ENCODE measurements at regions not wholly inside any gene's neighbourhood (a gene's known extent, or its start where the extent isn't known, plus 50 kb on each side); places are given as distances from the start of the nearest gene placed in this dataset.

DNA sequence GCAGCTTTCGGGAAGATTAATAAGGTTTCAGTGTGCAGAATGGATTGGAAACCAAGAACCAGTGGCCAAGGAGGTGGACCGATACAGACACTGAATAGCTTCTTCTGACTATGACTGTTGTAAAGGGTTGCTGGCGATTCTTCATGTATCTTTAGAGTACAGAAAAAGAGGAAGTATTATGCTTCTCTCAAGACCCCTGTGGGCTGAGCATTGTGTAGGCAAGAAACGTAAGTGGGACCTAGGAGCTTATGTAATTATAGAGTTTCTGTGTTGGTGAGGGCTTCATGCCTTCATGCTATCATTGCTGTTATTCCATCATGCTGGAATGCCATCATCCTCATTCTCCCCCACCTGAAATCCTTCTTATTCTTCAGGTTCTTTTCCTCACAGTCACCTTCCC is 105.4 kb upstream of the AKIRIN2 start:
- DNase-seq (ENCODE audit: insufficient read length, low spot score), result no peak
- TF ChIP-seq POLR2A (IDR thresholded peaks at IDR 0.05; ENCODE audit: low read depth, low read length), result no peak

DNA sequence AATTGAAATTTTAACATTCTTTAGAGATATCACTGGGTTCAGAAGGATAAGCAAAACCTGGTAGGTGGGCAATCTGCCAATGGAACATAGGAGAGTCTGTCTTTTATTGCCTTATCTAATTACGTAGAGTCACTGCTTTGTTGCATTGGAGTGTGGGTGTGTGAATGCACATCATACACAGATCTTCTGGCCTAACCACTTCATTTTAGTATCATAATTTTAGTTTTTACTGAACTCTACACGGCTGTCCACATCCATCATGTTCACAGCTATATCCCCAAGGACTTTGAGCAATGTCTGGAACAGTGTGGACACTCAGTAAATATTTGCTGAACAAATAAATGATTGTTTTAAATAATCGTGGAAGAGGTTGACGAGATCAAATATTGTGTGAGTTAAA is 104.6 kb upstream of the AKIRIN2 start:
- no peak for DNase-seq (ENCODE audit: insufficient read length, low spot score)
- no peak for FAIRE-seq
- TF ChIP-seq POLR2A (IDR thresholded peaks at IDR 0.05; ENCODE audit: low read depth, low read length), result no peak

More for the DNA sequence above, 105.4 kb upstream of the AKIRIN2 start:
- FAIRE-seq, result no peak

DNA sequence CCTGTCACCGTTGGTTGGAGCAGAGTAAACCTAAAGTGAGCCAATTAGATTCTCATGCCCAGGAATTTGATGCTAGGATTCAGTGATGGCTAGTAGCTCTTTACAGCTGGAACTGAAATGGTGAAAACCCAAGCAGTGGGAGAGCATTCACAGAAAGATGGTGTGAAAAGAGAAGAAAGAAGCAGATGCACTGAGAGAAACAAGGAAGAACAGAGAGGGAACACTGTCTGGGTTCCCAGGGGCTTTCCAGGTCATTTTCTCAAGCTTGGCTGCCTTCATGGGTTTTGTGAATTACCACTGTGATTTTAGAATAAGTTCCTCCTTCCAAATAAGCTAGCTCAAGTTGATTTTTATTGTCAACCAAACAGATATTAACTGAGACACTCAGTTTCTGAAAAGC is 104.1 kb upstream of the AKIRIN2 start:
- FAIRE-seq (no peak), DNase-seq (ENCODE audit: insufficient read length, low spot score) (no peak)
- TF ChIP-seq POLR2A (IDR thresholded peaks at IDR 0.05; ENCODE audit: low read depth, low read length), result no peak

DNA sequence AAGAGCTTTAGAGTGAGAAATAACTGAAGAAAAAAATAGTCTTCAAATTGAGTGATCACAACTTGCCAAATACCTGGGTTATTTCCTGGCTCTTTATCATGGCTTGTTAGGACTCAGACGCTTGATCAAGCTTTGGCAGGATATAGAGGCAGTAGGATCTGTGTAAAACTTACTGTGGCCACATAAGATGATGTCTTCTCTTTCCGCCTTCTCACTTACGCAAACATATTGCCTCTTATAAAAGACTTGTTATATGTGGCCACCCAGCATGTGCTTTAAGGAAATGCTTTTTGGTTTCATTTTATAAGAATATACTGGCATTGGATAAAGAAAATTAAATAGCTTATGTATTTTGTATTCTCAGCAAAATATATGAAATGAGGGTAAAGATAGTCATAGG is 101.8 kb upstream of the AKIRIN2 start:
- FAIRE-seq, result no peak

DNA sequence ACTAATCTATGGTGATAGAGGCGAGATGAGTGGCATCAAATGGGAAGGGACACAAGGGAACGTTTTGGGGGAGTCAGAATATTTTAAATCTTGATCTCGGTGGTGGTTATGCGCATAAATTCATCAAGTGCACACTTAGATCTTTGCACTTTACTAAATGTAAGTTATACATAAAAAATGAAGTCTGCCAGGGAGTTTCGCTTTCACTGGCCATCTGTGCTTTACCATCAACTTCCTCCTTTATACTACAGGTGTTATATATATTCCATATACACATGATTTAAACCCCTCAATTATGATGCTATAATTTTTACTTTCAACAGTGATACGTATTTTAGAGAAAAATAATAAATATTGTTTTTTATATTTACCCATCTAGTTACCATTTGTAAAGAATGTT is 97.6 kb upstream of the AKIRIN2 start:
- DNase-seq (ENCODE audit: insufficient read length, low spot score) (no peak), FAIRE-seq (no peak)
- no peak for TF ChIP-seq POLR2A (IDR thresholded peaks at IDR 0.05; ENCODE audit: low read depth, low read length)

More for the DNA sequence above, 101.8 kb upstream of the AKIRIN2 start:
- TF ChIP-seq POLR2A (IDR thresholded peaks at IDR 0.05; ENCODE audit: low read depth, low read length), result no peak
- DNase-seq (ENCODE audit: insufficient read length, low spot score), result no peak

DNA sequence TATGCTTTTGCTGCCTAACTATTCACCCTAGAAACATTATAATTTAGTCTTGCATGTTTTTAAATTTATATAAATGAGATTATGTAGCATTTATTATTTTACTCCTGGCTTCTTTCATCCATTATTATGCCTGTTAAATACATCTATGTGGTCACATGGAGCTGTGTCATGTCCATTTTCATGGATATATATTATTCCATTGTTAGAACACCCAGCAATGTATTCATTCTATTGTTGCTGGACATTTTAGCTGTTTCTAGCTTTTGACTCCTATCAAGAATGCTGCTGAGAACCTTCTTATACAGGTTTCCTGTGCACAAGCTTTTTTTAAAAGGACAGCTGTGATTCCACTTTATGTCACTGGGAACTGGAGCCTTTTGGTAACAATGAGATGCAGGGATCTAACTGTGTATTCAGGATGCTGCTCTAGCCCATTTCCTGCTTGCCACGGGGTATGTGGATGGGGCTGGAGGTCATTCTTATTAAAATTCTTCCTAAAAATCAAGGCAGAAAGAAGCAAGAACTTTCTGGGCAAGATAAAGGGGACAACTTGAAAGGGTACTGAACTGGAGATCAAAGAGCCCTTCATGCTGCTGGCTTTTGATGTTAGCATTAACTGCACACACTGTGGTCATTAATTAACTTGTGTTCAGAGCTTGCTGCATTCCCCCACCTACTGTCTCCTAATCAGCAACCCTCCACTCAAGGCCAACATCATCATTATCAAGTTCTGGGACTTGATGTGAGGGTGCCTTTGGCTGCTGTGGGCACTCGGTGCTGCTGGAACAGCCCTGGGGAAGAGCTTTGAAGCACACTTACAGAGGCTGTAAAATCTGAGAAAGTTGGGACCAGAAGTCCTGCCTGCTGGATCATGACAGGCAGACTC is 96.6 kb upstream of the AKIRIN2 start:
- TF ChIP-seq POLR2A (IDR thresholded peaks at IDR 0.05; ENCODE audit: low read depth, low read length), result no peak
- no peak for DNase-seq (ENCODE audit: insufficient read length, low spot score)
- no peak for FAIRE-seq

DNA sequence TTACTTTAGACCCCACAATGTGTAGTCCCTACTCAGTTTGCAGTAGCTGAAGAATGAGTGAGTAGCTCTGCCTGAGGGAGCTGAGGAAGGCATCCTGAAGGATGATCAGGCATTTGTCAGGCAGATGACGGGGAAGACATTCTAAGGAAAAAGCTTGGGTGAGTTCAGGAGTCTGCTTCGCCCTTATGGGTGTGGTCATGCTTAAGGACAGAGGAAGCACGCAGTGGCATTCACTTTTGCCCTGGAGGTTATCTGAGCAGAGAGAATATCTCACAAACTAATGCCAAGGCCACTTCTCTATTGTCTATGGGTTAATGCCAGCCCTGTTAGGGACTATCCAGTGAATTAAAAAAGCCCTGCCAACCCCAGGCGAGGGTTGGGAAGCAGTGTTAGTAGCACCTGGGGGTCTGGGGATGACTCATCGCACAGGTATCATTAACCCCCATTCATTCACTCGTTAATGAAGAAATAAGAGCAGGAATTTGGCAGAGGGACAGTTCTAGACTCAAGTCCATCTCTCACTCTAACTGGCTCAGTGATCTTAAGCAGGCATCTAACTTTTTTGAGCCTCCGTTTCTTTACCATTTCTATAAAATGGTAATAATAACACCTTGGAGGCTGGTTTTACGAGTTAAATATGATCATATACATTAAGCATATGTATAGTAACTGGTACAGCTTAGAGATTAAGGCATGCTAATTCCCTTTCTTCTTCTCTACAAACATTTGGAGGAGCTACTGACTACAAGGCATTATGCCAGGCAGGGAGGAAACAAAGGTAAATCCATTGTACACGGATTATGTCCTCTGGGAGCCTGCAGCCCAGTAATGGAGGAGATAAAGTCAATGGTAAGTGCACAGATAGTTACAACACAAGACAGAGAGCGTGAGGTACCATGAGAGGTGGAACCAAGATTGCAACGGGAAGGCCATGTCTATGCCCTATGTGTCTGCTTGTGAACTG is 93.2 kb upstream of the AKIRIN2 start:
- no peak for FAIRE-seq
- no peak for DNase-seq (ENCODE audit: insufficient read length, low spot score)
- no peak for TF ChIP-seq POLR2A (IDR thresholded peaks at IDR 0.05; ENCODE audit: low read depth, low read length)

DNA sequence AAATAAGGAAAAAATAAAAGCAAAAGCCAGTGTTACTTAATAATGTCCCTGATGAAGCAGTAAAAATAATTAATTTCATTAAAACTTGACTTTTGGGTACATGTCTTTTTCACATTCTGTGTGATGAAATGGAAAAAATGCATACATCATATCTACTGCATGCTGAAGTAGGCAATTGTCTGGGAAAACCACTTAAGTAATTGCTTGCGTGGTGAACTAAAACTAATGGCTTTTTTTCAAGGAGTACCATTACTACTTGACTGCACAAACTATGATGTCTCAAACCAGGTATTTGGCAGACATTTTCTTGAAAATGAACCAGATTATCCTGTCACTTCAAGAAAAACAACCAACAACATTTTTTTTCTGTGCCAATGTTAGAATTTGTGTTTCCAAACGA is 91.3 kb upstream of the AKIRIN2 start:
- FAIRE-seq (no peak), DNase-seq (ENCODE audit: insufficient read length, low spot score) (no peak)
- TF ChIP-seq POLR2A (IDR thresholded peaks at IDR 0.05; ENCODE audit: low read depth, low read length), result no peak

DNA sequence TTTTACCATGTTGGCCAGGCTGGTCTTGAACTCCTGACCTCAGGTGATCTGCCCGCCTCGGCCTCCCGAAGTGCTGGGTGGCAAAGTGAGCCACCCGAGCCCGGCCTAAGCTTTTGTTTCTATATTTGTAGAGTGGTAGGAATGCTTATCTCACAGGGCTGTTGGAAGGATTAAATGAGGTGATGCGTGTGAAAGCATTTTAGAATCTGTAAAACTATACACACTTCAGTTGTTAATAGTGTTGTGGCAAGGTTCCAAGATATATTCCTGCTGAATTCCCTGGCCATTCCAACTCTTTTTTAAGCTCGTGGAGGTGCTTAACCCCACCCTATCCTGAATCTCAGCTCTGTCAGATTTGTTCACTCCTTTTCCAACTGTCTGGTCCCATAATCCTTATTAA is 89.9 kb upstream of the AKIRIN2 start:
- FAIRE-seq, result no peak
- TF ChIP-seq POLR2A (IDR thresholded peaks at IDR 0.05; ENCODE audit: low read depth, low read length), result no peak
- no peak for DNase-seq (ENCODE audit: insufficient read length, low spot score)

DNA sequence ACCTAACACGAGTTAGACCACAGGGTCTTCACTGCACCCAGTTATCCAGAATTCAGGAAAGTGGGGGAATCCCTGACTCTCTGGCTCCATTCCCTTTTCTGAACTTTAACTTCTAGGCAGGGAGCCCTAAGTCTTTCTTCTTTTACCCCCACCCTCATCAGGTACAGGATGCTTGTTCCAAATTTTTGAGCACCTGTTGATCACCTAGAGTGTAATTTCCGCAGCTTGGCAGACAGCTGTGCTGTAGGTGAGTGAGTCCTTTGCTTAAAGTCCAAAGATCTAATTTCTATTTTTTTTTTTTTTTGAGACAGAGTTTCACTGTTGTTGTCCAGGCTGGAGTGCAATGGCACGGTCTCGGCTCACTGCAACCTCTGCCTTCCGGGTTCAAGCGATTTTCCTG is 89.5 kb upstream of the AKIRIN2 start:
- TF ChIP-seq POLR2A (IDR thresholded peaks at IDR 0.05; ENCODE audit: low read depth, low read length), result no peak
- DNase-seq (ENCODE audit: insufficient read length, low spot score) (no peak), FAIRE-seq (no peak)

DNA sequence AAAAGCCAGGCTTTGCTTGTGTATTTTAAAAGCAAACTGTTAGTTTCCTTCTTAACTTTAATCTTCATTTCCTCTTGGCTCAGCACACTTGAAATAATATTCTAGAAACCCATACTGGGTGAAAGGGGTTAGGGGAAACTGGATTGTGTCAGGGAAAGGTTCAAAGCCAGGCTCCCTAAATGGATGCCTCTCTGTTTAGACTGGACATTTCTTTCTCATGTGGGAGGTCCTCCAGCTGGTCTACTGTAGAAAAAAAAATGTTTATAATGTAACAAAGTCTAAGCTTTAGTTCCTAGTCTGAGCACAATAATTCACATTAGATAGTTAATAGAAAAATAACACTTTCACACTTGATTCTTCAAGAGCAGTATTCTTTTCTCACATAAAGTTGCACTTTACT is 89.0 kb upstream of the AKIRIN2 start:
- TF ChIP-seq POLR2A (IDR thresholded peaks at IDR 0.05; ENCODE audit: low read depth, low read length), result no peak
- FAIRE-seq, result no peak
- no peak for DNase-seq (ENCODE audit: insufficient read length, low spot score)

DNA sequence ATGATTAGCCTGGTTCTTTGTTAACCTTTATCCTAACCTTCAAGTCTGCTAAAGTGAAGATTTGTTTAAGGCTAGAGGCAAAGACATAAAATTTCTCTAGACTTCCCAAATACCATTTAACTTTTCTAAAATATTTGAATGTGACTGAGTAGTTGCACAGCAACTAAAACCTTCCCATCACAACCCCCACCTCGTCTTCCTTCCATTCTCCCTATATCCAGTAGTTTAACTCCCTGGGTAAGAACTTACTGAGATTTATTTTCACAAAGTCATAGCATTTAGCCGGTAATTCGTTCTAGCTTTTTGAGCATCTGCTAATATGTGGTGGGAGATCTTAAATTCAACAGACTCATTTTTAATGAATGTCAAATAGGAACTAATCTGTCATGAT is 87.9 kb upstream of the AKIRIN2 start:
- DNase-seq (ENCODE audit: insufficient read length, low spot score) (no peak), FAIRE-seq (no peak)
- TF ChIP-seq POLR2A (IDR thresholded peaks at IDR 0.05; ENCODE audit: low read depth, low read length), result no peak

DNA sequence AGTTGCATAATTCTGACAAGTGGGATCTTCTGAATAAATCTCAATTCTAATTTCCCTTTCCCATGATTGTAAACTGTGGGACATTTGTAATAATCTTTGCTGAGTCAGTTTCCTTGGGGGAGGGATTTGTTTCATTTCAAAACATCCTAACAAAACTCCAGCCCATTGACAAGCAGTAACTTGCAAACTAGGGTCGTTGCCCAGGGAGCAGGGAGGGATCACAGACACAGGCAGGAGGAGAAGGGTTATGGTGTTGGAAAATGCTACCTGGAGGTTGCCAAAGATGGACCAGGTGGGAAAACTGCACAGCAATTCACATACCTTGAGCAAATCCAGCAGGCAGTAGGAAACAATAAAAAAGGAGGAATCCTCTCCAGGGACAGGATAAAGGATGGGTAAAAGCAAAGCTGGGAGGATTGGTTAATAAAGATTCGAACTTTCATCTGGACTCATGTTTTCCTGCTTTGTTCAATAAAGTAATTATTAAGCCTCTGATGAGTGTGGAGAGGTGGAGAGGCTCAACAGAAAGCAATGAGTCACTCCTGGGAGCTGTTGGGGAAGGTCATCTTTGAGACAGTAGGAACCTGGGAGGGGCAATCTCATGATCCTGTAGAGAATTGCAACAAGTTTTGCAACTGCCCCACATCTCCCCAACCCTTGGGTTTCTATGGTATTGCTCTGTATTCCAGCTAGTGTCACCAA is 87.3 kb upstream of the AKIRIN2 start:
- no peak for TF ChIP-seq POLR2A (IDR thresholded peaks at IDR 0.05; ENCODE audit: low read depth, low read length)
- FAIRE-seq (peak; percentile 92), DNase-seq (ENCODE audit: insufficient read length, low spot score) (peak; percentile 42)

DNA sequence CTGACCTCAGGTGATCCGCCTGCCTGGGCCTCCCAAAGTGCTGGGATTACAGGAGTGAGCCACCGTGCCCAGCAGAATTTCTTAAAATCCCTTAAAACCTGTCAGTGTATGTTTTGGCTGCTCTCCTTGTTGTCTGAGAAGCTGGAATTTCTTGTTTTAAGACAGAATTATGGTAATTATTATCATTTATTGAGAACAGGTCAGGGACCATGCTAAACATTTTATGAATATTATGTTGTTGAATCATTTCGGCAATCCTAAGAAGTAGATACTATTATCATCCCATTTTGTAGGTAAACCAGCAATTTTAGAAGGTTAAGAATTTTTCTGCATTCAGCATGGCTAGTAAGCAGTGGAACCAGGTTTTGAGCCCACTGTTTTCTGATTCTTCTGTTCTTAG is 86.1 kb upstream of the AKIRIN2 start:
- FAIRE-seq, result no peak
- DNase-seq (ENCODE audit: insufficient read length, low spot score), result no peak
- no peak for TF ChIP-seq POLR2A (IDR thresholded peaks at IDR 0.05; ENCODE audit: low read depth, low read length)

Data from H54 (cell line).